ENCODE measurements at regions not wholly inside any gene's neighbourhood (a gene's known extent, or its start where the extent isn't known, plus 50 kb on each side); places are given as distances from the start of the nearest gene placed in this dataset.

DNA sequence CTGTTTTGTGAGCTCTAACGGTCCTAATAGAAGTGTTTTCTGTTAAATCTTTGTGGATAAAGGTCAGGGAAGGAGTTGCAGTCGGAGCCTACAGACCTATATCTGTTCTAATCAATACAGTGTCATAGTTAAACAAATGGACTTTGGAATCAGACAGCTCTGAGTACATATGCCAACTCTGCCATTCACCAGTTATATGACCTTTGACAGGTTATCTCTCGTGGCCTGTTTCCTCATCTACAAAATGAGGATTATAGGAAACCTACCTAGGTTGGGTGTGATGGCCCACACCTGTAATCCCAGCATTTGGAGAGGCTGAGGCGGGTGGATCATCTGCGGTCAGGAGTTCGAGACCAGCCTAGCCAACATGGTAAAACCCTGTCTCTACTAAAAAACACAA is 89.7 kb downstream of the MID1IP1 start:
- Histone ChIP-seq H3K9me3 (no peaks in the 10 kb centered on the region), H3K4me1 (no peaks in the 10 kb centered on the region), H3K27ac (no peak overlapping the region), H3K27me3 (no peaks in the 10 kb centered on the region), H3K36me3 (no peaks in the 10 kb centered on the region), H3K4me3 (no peak overlapping the region)
- TF ChIP-seq, protein P1, sequence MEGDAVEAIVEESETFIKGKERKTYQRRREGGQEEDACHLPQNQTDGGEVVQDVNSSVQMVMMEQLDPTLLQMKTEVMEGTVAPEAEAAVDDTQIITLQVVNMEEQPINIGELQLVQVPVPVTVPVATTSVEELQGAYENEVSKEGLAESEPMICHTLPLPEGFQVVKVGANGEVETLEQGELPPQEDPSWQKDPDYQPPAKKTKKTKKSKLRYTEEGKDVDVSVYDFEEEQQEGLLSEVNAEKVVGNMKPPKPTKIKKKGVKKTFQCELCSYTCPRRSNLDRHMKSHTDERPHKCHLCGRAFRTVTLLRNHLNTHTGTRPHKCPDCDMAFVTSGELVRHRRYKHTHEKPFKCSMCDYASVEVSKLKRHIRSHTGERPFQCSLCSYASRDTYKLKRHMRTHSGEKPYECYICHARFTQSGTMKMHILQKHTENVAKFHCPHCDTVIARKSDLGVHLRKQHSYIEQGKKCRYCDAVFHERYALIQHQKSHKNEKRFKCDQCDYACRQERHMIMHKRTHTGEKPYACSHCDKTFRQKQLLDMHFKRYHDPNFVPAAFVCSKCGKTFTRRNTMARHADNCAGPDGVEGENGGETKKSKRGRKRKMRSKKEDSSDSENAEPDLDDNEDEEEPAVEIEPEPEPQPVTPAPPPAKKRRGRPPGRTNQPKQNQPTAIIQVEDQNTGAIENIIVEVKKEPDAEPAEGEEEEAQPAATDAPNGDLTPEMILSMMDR (IDR thresholded peaks at IDR 0.05) = no peak
- no peak for DNase-seq (ENCODE audit: low spot score)

DNA sequence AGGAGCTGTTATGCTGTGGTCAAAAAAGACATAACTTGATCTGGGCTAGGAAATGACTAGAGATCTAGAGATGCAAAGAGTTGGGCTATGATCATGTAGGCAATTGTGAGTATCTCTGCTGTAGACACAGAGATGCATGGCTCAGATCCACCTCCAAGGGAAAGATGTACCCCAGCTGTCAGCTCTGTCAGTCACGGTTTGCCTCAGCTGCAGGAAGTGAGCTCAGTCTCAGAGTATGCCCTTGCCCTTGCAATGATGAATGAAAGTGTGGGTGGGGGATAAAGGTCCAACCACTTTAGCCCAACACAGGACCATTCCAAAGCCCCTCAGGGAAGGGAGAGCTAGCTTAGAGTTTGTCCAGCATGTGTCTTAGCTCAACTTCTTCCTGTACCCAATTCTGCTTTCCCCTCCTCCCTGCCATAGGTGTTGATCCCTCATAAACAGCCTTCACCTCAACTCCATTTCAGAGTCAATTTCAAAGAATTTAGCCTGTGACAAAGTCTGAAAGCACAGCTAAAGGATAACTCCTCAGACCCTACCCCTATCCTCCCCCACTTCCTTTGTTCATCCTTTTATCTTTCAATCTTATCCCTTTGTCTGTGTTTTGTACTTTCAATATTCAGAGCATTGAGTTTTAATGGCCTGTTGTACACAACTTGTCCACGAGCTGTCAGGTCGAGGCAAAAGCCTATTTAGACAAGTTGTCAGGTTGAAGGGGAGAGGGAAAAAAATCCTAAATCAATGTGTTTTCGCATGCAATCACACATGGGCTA is 90.6 kb downstream of the MID1IP1 start:
- H3K27ac ChIP-seq = no peak overlapping the region

DNA sequence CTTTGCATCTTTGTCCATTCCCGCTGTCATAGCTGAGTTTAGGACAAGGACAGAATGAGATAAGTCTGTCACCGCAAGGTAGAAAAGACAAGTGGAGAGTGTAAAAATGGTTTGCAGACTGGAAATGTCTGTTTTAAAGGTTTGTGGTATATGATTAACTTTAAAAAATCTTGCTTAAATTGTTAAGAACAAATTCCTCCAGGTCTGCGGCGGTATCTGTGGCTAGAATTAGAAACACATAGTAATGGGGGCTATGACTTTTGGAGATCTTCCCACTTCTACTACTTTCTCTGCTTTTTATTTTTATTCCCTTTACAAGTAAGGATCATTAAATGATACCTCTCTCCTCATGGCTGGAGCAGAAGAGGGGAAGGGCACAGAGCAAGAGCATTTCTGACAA is 92.2 kb downstream of the MID1IP1 start:
- Histone ChIP-seq H3K9me3 (no peaks in the 10 kb centered on the region), H3K27ac (no peak overlapping the region), H3K4me1 (no peaks in the 10 kb centered on the region), H3K36me3 (no peaks in the 10 kb centered on the region), H3K4me3 (no peak overlapping the region), H3K27me3 (no peaks in the 10 kb centered on the region)
- no peak for DNase-seq (ENCODE audit: low spot score)
- TF ChIP-seq, protein P1 (IDR thresholded peaks at IDR 0.05) = no peak

More for the DNA sequence above, 90.6 kb downstream of the MID1IP1 start:
- H3K36me3 ChIP-seq = no peaks in the 10 kb centered on the region
- TF ChIP-seq, protein P1 (IDR thresholded peaks at IDR 0.05) = no peak
- H3K4me3 ChIP-seq = no peak overlapping the region
- H3K27me3 ChIP-seq = no peaks in the 10 kb centered on the region
- no peaks in the 10 kb centered on the region for H3K9me3 ChIP-seq
- no peaks in the 10 kb centered on the region for H3K4me1 ChIP-seq
- DNase-seq (ENCODE audit: low spot score) = no peak

DNA sequence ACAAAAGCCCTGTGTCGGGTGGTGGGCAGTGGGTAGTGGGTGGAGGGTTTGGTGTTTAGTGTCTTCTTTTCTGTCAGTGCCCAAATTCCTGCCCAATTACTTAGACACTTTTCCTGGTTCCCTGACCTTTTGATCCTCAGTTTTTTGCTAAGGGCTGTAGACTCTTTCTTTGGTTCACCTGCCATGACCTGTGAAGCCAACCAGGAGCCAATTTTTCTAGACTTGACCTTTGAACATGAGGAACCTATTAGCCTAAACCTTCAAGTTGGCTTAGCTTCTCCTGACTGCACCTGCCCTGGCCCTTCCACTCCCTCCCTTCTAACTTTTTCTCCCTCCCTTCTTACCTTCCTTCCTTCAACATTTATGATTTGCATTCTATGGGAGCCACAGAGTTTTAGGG is 94.5 kb downstream of the MID1IP1 start:
- Histone ChIP-seq H3K27me3 (no peaks in the 10 kb centered on the region), H3K27ac (no peak overlapping the region), H3K4me1 (no peaks in the 10 kb centered on the region), H3K4me3 (no peak overlapping the region), H3K9me3 (no peaks in the 10 kb centered on the region), H3K36me3 (no peaks in the 10 kb centered on the region)
- TF ChIP-seq, protein P1 (IDR thresholded peaks at IDR 0.05) = no peak
- no peak for DNase-seq (ENCODE audit: low spot score)

DNA sequence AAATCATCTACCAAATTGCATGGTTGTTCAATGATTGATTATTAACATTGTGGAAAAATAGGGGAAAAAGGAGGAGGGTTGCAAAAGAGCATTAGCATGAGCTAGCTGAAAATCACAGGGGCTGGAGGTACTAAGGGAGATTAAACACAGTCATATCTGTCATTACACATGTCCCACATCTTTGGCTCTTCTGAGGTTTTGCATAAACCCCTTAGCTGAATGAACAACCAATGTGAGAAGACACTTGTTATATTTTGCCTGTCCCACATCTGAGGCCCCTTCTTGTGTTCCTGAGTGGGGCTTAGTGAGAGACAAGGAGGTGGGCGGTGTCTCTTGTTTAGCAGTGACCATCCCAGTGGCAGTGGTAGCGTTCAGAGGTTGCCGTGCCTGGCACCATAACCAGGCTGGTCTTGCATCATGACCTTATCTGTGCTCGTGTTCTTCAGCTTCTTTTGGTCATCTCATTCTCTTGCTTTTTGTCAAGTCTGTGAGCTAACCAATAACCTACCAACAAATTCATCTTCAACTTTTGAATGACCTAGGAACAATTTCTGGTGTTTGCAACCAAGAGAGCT is 95.6 kb downstream of the MID1IP1 start:
- Histone ChIP-seq H3K4me1 (no peaks in the 10 kb centered on the region), H3K9me3 (no peaks in the 10 kb centered on the region), H3K27ac (no peak overlapping the region), H3K36me3 (no peaks in the 10 kb centered on the region), H3K27me3 (no peaks in the 10 kb centered on the region), H3K4me3 (no peak overlapping the region)
- no peak for DNase-seq (ENCODE audit: low spot score)
- TF ChIP-seq, protein P1 (IDR thresholded peaks at IDR 0.05) = no peak

Measured in right atrium auricular region (tissue), 2 donors.